H9 (cell line): ENCODE measurements at regions not wholly inside any gene's neighbourhood (a gene's known extent, or its start where the extent isn't known, plus 50 kb on each side); places are given as distances from the start of the nearest gene placed in this dataset.

Source experiments
- DNase-seq: peaks from one replicate; pipeline ENCODE4 v3.0.0-alpha.2; 2017
- H2AFZ ChIP-seq: one replicate; pipeline ENCODE4 v1.6.1; 2013; ENCODE audit warnings: mild to moderate bottlenecking, low read length, control low read depth, moderate library complexity
- H2AK5ac ChIP-seq: 2 replicates; pipeline ENCODE4 v1.6.1; 2013; ENCODE audit warnings: low read length, control low read depth, mixed read lengths; ENCODE audit not compliant: insufficient read length
- H2BK120ac ChIP-seq: one replicate; pipeline ENCODE4 v1.6.1; 2013; ENCODE audit warnings: low read depth, mild to moderate bottlenecking, low read length, control low read depth, inconsistent platforms; ENCODE audit not compliant: poor library complexity, severe bottlenecking
- H2BK12ac ChIP-seq: 2 replicates; pipeline ENCODE4 v1.6.1; 2013; ENCODE audit warnings: low read length, control low read depth, mixed read lengths, low read depth; ENCODE audit not compliant: insufficient read length
- H2BK15ac ChIP-seq: 2 replicates; pipeline ENCODE4 v1.6.1; 2013; ENCODE audit warnings: low read depth, low read length, control low read depth
- H2BK20ac ChIP-seq: one replicate; pipeline ENCODE4 v1.6.1; 2013; ENCODE audit warnings: low read depth, mild to moderate bottlenecking, low read length, control low read depth, inconsistent platforms; ENCODE audit not compliant: poor library complexity, severe bottlenecking
- H2BK5ac ChIP-seq: 2 replicates; pipeline ENCODE4 v1.6.1; 2013; ENCODE audit warnings: low read length, control low read depth, mixed read lengths; ENCODE audit not compliant: insufficient read length
- H3K14ac ChIP-seq: 2 replicates; pipeline ENCODE4 v1.6.1; 2013; ENCODE audit warnings: low read length, control low read depth; ENCODE audit not compliant: insufficient read depth
- H3K18ac ChIP-seq: 2 replicates; pipeline ENCODE4 v1.6.1; 2013; ENCODE audit warnings: low read depth, mild to moderate bottlenecking, mixed read lengths, low read length, control low read depth; ENCODE audit not compliant: insufficient read length
- H3K23ac ChIP-seq: 2 replicates; pipeline ENCODE4 v1.6.1; 2013; ENCODE audit warnings: low read length, control low read depth, mixed read lengths, low read depth; ENCODE audit not compliant: insufficient read length
- H3K23me2 ChIP-seq: 2 replicates; pipeline ENCODE4 v1.6.1; 2013; ENCODE audit warnings: low read depth, mild to moderate bottlenecking, mixed read lengths, low read length, control low read depth; ENCODE audit not compliant: insufficient read length, poor library complexity, severe bottlenecking
- H3K27ac ChIP-seq: 2 replicates; pipeline ENCODE4 v1.5.1; 2013; ENCODE audit warnings: low read length, control low read depth, mixed read lengths, low read depth; ENCODE audit not compliant: insufficient read length
- H3K27me3 ChIP-seq: 2 replicates; pipeline ENCODE4 v1.6.1; 2013; ENCODE audit warnings: low read length, control low read depth, inconsistent platforms; ENCODE audit not compliant: insufficient read depth
- H3K4ac ChIP-seq: 2 replicates; pipeline ENCODE4 v1.6.1; 2013; ENCODE audit warnings: low read depth, mild to moderate bottlenecking, control low read depth, inconsistent platforms, low read length, moderate library complexity
- H3K4me1 ChIP-seq: 2 replicates; pipeline ENCODE4 v1.6.1; 2013; ENCODE audit warnings: low read length, control low read depth, inconsistent platforms; ENCODE audit not compliant: insufficient read depth
- H3K4me2 ChIP-seq: 2 replicates; pipeline ENCODE4 v1.6.1; 2013; ENCODE audit warnings: low read length, control low read depth, mixed read lengths; ENCODE audit not compliant: insufficient read length, insufficient read depth
- H3K56ac ChIP-seq: 2 replicates; pipeline ENCODE4 v1.6.1; 2013; ENCODE audit warnings: low read depth, mild to moderate bottlenecking, mixed read lengths, low read length, control low read depth; ENCODE audit not compliant: insufficient read length
- H3K79me1 ChIP-seq: 2 replicates; pipeline ENCODE4 v1.6.1; 2013; ENCODE audit warnings: low read depth, mild to moderate bottlenecking, moderate library complexity, low read length, control low read depth, inconsistent platforms; ENCODE audit not compliant: insufficient read depth, poor library complexity, severe bottlenecking
- H3K79me2 ChIP-seq: 2 replicates; pipeline ENCODE4 v1.6.1; 2013; ENCODE audit warnings: low read length, control low read depth, inconsistent platforms; ENCODE audit not compliant: insufficient read depth
- H3K9ac ChIP-seq: 2 replicates; pipeline ENCODE4 v1.6.1; 2013; ENCODE audit warnings: low read length, control low read depth, mixed read lengths; ENCODE audit not compliant: insufficient read length; ENCODE audit errors: extremely low read depth
- H3K9me3 ChIP-seq: one replicate; pipeline ENCODE4 v1.6.1; 2013; ENCODE audit warnings: low read depth, low read length, inconsistent platforms; ENCODE audit not compliant: control insufficient read depth
- H3T11ph ChIP-seq: one replicate; pipeline ENCODE4 v1.6.1; 2013; ENCODE audit warnings: mild to moderate bottlenecking, low read length, control low read depth, inconsistent platforms
- H4K20me1 ChIP-seq: one replicate; pipeline ENCODE4 v1.6.1; 2013; ENCODE audit not compliant: control insufficient read depth, insufficient read length, insufficient read depth
- H4K5ac ChIP-seq: 2 replicates; pipeline ENCODE4 v1.6.1; 2013; ENCODE audit warnings: low read depth, mild to moderate bottlenecking, mixed read lengths, low read length, control low read depth; ENCODE audit not compliant: insufficient read length
- H4K8ac ChIP-seq: replicated peaks from 2 replicates; pipeline ENCODE4 v1.6.1; 2013; ENCODE audit warnings: low read length, control low read depth, mixed read lengths, low read depth; ENCODE audit not compliant: insufficient read length
- H4K91ac ChIP-seq: 2 replicates; pipeline ENCODE4 v1.6.1; 2013; ENCODE audit warnings: low read depth, mild to moderate bottlenecking, moderate library complexity, mixed read lengths, low read length, control low read depth; ENCODE audit not compliant: insufficient read length
- H3K27ac Mint-ChIP-seq, 3 experiments: 2 replicates in 2 of 3; 3 replicates in 1 of 3; pipeline ENCODE4 v1.8.0; 2020 to 2021; ENCODE audit warnings: mixed read lengths in 3 of 3, mild to moderate bottlenecking in 1 of 3, moderate library complexity in 1 of 3
- H3K27me3 Mint-ChIP-seq: 2 replicates; pipeline ENCODE4 v1.8.0; 2021; ENCODE audit warnings: low read depth, mild to moderate bottlenecking, moderate library complexity, mixed read lengths
- H3K36me3 Mint-ChIP-seq, 3 experiments: 2 replicates in 2 of 3; 3 replicates in 1 of 3; pipeline ENCODE4 v1.8.0; 2020 to 2021; ENCODE audit warnings: low read depth in 3 of 3, mixed read lengths in 3 of 3; ENCODE audit not compliant: insufficient read depth in 1 of 3
- H3K4me1 Mint-ChIP-seq, 2 experiments: 2 replicates each; pipeline ENCODE4 v1.8.0; 2020; ENCODE audit warnings: mixed read lengths in 2 of 2
- H3K4me3 Mint-ChIP-seq, 2 experiments: 2 replicates in 1 of 2; 3 replicates in 1 of 2; pipeline ENCODE4 v1.8.0; 2020 to 2021; ENCODE audit warnings: mild to moderate bottlenecking in 2 of 2, mixed read lengths in 2 of 2, moderate library complexity in 1 of 2
- H3K9me3 Mint-ChIP-seq, 2 experiments: 2 replicates in 1 of 2; 3 replicates in 1 of 2; pipeline ENCODE4 v1.8.0; 2020; ENCODE audit warnings: mild to moderate bottlenecking in 2 of 2, mixed read lengths in 2 of 2, moderate library complexity in 1 of 2
- CTCF ChIP-seq: fragments of 200-600 bp; sonication (generic); conservative IDR thresholded peaks from 3 replicates; pipeline ENCODE4 v1.8.0; 2021; ENCODE audit warnings: antibody characterized with exemption, mild to moderate bottlenecking
- WGBS: extraction: QIAGEN DNeasy Blood & Tissue Kit; methylation state at CpG from one replicate; pipeline ENCODE4 v1.1.7; 2013; ENCODE audit warnings: missing lambda C conversion rate, low lambda C conversion rate, mixed read lengths; ENCODE audit not compliant: insufficient read length; ENCODE audit errors: extremely low coverage; 5-methylcytosine and 5-hydroxymethylcytosine counted together

- no peaks in the 10 kb centered on the region for H3K23me2 ChIP-seq
- no peak for TF ChIP-seq CTCF
- no peak overlapping the region for H3K23ac ChIP-seq
- no peak overlapping the region for H2AFZ ChIP-seq
- no peak overlapping the region for H2BK5ac ChIP-seq
- H2AK5ac ChIP-seq: no peak overlapping the region
- H3K4ac ChIP-seq: no peak overlapping the region
- no peaks in the 10 kb centered on the region for H4K20me1 ChIP-seq
- no peak overlapping the region for H2BK15ac ChIP-seq
- H3K4me2 ChIP-seq: no peak overlapping the region
- no CpG with 5 or more reads among the region's 6 CpGs for WGBS
- H2BK12ac ChIP-seq: no peak overlapping the region
- no peak overlapping the region for H3K56ac ChIP-seq
- no peaks in the 10 kb centered on the region for H3K4me1 ChIP-seq
- no peak overlapping the region for H3K4me3 Mint-ChIP-seq
- H2BK120ac ChIP-seq: no peak overlapping the region
- no peaks in the 10 kb centered on the region for H3K79me1 ChIP-seq
- H3T11ph ChIP-seq: no peak overlapping the region
- H3K14ac ChIP-seq: no peak overlapping the region
- no peak overlapping the region for H4K91ac ChIP-seq
- no peak overlapping the region for H4K8ac ChIP-seq
- H3K27me3 Mint-ChIP-seq: no peaks in the 10 kb centered on the region
- no peak overlapping the region for H2BK20ac ChIP-seq
- H3K79me2 ChIP-seq: no peaks in the 10 kb centered on the region
- no peaks in the 10 kb centered on the region for H3K36me3 Mint-ChIP-seq
- no peak for DNase-seq
- peak overlapping the region in 1 of 3 experiments; percentile 62; a peak in 2 of 7 replicates for H3K27ac Mint-ChIP-seq
- no peak overlapping the region for H4K5ac ChIP-seq
- no peak overlapping the region for H3K9ac ChIP-seq
- H3K4me1 Mint-ChIP-seq: peaks cover 10 to 21% of the 10 kb centered on the region in 2 experiments
- H3K9me3 ChIP-seq: no peaks in the 10 kb centered on the region
- no peaks in the 10 kb centered on the region for H3K9me3 Mint-ChIP-seq
- no peak overlapping the region for H3K27ac ChIP-seq
- no peak overlapping the region for H3K18ac ChIP-seq
- H3K27me3 ChIP-seq: no peaks in the 10 kb centered on the region
Measured at GRCh38 chr6:148239801-148240460, 102.7 kb upstream of the SASH1 start.
